ENCODE measurements at regions not wholly inside any gene's neighbourhood (a gene's known extent, or its start where the extent isn't known, plus 50 kb on each side); places are given as distances from the start of the nearest gene placed in this dataset.

DNA sequence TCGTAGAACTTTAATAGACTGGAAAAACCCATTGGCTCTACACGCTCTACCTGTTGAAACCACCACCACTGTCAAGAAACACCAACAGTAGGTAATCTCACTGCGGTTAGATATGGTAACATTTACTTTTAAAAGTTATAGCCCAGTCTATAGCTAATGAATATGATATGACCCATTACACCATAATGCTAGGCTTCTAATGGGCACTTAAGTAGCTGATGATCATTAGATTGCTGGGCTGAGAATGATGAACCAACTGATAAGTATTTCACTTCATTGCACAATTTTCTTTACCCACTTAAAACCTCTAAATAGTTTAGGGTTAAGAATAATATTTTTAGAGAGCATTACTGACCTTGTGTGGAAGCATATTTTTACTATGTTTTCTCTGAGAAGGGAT, 788.9 kb upstream of the CA10 start:
- TF ChIP-seq, protein P1, sequence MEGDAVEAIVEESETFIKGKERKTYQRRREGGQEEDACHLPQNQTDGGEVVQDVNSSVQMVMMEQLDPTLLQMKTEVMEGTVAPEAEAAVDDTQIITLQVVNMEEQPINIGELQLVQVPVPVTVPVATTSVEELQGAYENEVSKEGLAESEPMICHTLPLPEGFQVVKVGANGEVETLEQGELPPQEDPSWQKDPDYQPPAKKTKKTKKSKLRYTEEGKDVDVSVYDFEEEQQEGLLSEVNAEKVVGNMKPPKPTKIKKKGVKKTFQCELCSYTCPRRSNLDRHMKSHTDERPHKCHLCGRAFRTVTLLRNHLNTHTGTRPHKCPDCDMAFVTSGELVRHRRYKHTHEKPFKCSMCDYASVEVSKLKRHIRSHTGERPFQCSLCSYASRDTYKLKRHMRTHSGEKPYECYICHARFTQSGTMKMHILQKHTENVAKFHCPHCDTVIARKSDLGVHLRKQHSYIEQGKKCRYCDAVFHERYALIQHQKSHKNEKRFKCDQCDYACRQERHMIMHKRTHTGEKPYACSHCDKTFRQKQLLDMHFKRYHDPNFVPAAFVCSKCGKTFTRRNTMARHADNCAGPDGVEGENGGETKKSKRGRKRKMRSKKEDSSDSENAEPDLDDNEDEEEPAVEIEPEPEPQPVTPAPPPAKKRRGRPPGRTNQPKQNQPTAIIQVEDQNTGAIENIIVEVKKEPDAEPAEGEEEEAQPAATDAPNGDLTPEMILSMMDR (IDR thresholded peaks at IDR 0.05; ENCODE audit: low read depth, low read length) = no peak
- TF ChIP-seq EZH2phosphoT487 (IDR thresholded peaks at IDR 0.05; ENCODE audit: low read depth) = no peak
